ENCODE measurements at regions not wholly inside any gene's neighbourhood (a gene's known extent, or its start where the extent isn't known, plus 50 kb on each side); places are given as distances from the start of the nearest gene placed in this dataset.

- Histone ChIP-seq H3K36me3 (no peaks in the 10 kb centered on the region), H3K27ac (no peak overlapping the region), H3K9ac (no peak overlapping the region), H3K9me3 (replicated peaks in 1 of 11) (no peaks in the 10 kb centered on the region), H3K4me2 (no peak overlapping the region), H3K4me3 (no peak overlapping the region), H4K20me1 (no peaks in the 10 kb centered on the region), H3K4me1 (no peaks in the 10 kb centered on the region; a peak in 1 of 20 replicates), H3K27me3 (no peaks in the 10 kb centered on the region)
- TF ChIP-seq Cebpa-rat (IDR thresholded peaks at IDR 0.05): no peak
Observed at GRCh38 chr2:175310813-175311504, 129.4 kb upstream of the ATP5MC3 start.

GRCh38 chr2:175309799-175310198, 128.3 kb upstream of the ATP5MC3 start:
- TF ChIP-seq Cebpa-rat (IDR thresholded peaks at IDR 0.05): no peak
- H3K4me1 ChIP-seq: no peaks in the 10 kb centered on the region; a peak in 1 of 20 replicates
- H3K36me3 ChIP-seq: no peaks in the 10 kb centered on the region
- no peak overlapping the region for H3K27ac ChIP-seq
- no peak overlapping the region for H3K4me3 ChIP-seq
- no peaks in the 10 kb centered on the region for H3K27me3 ChIP-seq
- no peaks in the 10 kb centered on the region for H3K9me3 ChIP-seq (replicated peaks in 1 of 11)
- H3K9ac ChIP-seq: no peak overlapping the region
- H4K20me1 ChIP-seq: no peaks in the 10 kb centered on the region
- no peak overlapping the region for H3K4me2 ChIP-seq

- Histone ChIP-seq H4K20me1 (no peaks in the 10 kb centered on the region), H3K36me3 (no peaks in the 10 kb centered on the region), H3K9ac (no peak overlapping the region), H3K4me3 (no peak overlapping the region), H3K4me2 (no peak overlapping the region), H3K27me3 (no peaks in the 10 kb centered on the region), H3K4me1 (no peaks in the 10 kb centered on the region; a peak in 1 of 20 replicates), H3K27ac (no peak overlapping the region), H3K9me3 (replicated peaks in 1 of 11) (no peaks in the 10 kb centered on the region)
- TF ChIP-seq Cebpa-rat (IDR thresholded peaks at IDR 0.05): no peak
Observed at GRCh38 chr2:175308005-175308404, 126.5 kb upstream of the ATP5MC3 start.

GRCh38 chr2:175304541-175304940, 123.0 kb upstream of the ATP5MC3 start:
- TF ChIP-seq Cebpa-rat (IDR thresholded peaks at IDR 0.05): no peak
- Histone ChIP-seq H3K27me3 (no peaks in the 10 kb centered on the region), H3K4me3 (no peak overlapping the region), H3K9ac (no peak overlapping the region), H3K9me3 (replicated peaks in 1 of 11) (no peaks in the 10 kb centered on the region), H3K4me2 (no peak overlapping the region), H3K27ac (no peak overlapping the region), H3K36me3 (no peaks in the 10 kb centered on the region), H3K4me1 (no peaks in the 10 kb centered on the region), H4K20me1 (no peaks in the 10 kb centered on the region)

GRCh38 chr2:175293776-175294175, 112.3 kb upstream of the ATP5MC3 start:
- H3K4me2 ChIP-seq: no peak overlapping the region
- no peaks in the 10 kb centered on the region for H4K20me1 ChIP-seq
- H3K27me3 ChIP-seq: no peaks in the 10 kb centered on the region
- H3K4me1 ChIP-seq: no peaks in the 10 kb centered on the region
- H3K9me3 ChIP-seq (replicated peaks in 1 of 11): peaks cover 7 to 18% (median 14%) of the 10 kb centered on the region in 11 experiments; a peak in 16 of 22 replicates
- TF ChIP-seq Cebpa-rat (IDR thresholded peaks at IDR 0.05): no peak
- H3K9ac ChIP-seq: no peak overlapping the region
- H3K36me3 ChIP-seq: no peaks in the 10 kb centered on the region
- no peak overlapping the region for H3K27ac ChIP-seq
- no peak overlapping the region for H3K4me3 ChIP-seq

GRCh38 chr2:175293195-175293594, 111.7 kb upstream of the ATP5MC3 start:
- Histone ChIP-seq H3K9ac (no peak overlapping the region), H3K36me3 (no peaks in the 10 kb centered on the region), H3K27me3 (no peaks in the 10 kb centered on the region), H3K4me1 (no peaks in the 10 kb centered on the region), H3K4me2 (no peak overlapping the region), H3K27ac (no peak overlapping the region), H4K20me1 (no peaks in the 10 kb centered on the region), H3K9me3 (replicated peaks in 1 of 11) (peaks cover 5 to 13% (median 10%) of the 10 kb centered on the region in 11 experiments; a peak in 15 of 22 replicates), H3K4me3 (no peak overlapping the region)
- no peak for TF ChIP-seq Cebpa-rat (IDR thresholded peaks at IDR 0.05)

GRCh38 chr2:175282886-175283285, 101.4 kb upstream of the ATP5MC3 start:
- Histone ChIP-seq H3K27me3 (no peaks in the 10 kb centered on the region), H3K4me1 (no peaks in the 10 kb centered on the region), H4K20me1 (no peaks in the 10 kb centered on the region), H3K27ac (no peak overlapping the region), H3K4me3 (no peak overlapping the region), H3K36me3 (no peaks in the 10 kb centered on the region), H3K9ac (no peak overlapping the region), H3K9me3 (replicated peaks in 1 of 11) (no peaks in the 10 kb centered on the region), H3K4me2 (no peak overlapping the region)
- TF ChIP-seq Cebpa-rat (IDR thresholded peaks at IDR 0.05): no peak

- no peak for TF ChIP-seq Cebpa-rat (IDR thresholded peaks at IDR 0.05)
Observed at GRCh38 chr2:175282300-175282699, 100.8 kb upstream of the ATP5MC3 start.

GRCh38 chr2:175277772-175278171, 96.3 kb upstream of the ATP5MC3 start:
- H4K20me1 ChIP-seq: no peaks in the 10 kb centered on the region
- H3K4me1 ChIP-seq: no peaks in the 10 kb centered on the region
- H3K27ac ChIP-seq: no peak overlapping the region
- H3K4me3 ChIP-seq: no peak overlapping the region
- H3K27me3 ChIP-seq: no peaks in the 10 kb centered on the region
- H3K9me3 ChIP-seq (replicated peaks in 1 of 11): no peaks in the 10 kb centered on the region
- TF ChIP-seq Cebpa-rat (IDR thresholded peaks at IDR 0.05): no peak
- H3K36me3 ChIP-seq: no peaks in the 10 kb centered on the region
- H3K9ac ChIP-seq: no peak overlapping the region
- H3K4me2 ChIP-seq: no peak overlapping the region

More at GRCh38 chr2:175282300-175282699, 100.8 kb upstream of the ATP5MC3 start:
- Histone ChIP-seq H3K4me1 (no peaks in the 10 kb centered on the region), H3K36me3 (no peaks in the 10 kb centered on the region), H3K27ac (no peak overlapping the region), H3K4me3 (no peak overlapping the region), H3K4me2 (no peak overlapping the region), H3K9ac (no peak overlapping the region), H4K20me1 (no peaks in the 10 kb centered on the region), H3K9me3 (replicated peaks in 1 of 11) (no peaks in the 10 kb centered on the region), H3K27me3 (no peaks in the 10 kb centered on the region)

- H3K4me2 ChIP-seq: no peak overlapping the region
- no peak overlapping the region for H3K27ac ChIP-seq
- H3K27me3 ChIP-seq: no peaks in the 10 kb centered on the region
- no peaks in the 10 kb centered on the region for H3K9me3 ChIP-seq (replicated peaks in 1 of 11)
- no peak overlapping the region for H3K4me3 ChIP-seq
- H3K4me1 ChIP-seq: no peaks in the 10 kb centered on the region
- H4K20me1 ChIP-seq: no peaks in the 10 kb centered on the region
- TF ChIP-seq Cebpa-rat (IDR thresholded peaks at IDR 0.05): no peak
- H3K36me3 ChIP-seq: no peaks in the 10 kb centered on the region
- H3K9ac ChIP-seq: no peak overlapping the region
Observed at GRCh38 chr2:175275539-175275938, 94.0 kb upstream of the ATP5MC3 start.

All from BLaER1 treated with 17β-estradiol and CSF1 and Interleukin-3, amounts not matched to agents 10 nM and 100 nM (cell line).